Loucy (cell line): ENCODE measurements at regions not wholly inside any gene's neighbourhood (a gene's known extent, or its start where the extent isn't known, plus 50 kb on each side); places are given as distances from the start of the nearest gene placed in this dataset.

Experiments used
- H2AFZ ChIP-seq: fragments of 200-600 bp; sonication (generic); 2 replicates; pipeline ENCODE4 v1.6.0; 2016; ENCODE audit warnings: antibody characterized with exemption, mild to moderate bottlenecking, low read length, moderate library complexity
- H3F3A ChIP-seq: fragments of 200-600 bp; 2 replicates; pipeline ENCODE4 v1.6.0; 2016; ENCODE audit warnings: antibody characterized with exemption, low read depth, mild to moderate bottlenecking
- H3K27me3 ChIP-seq: fragments of 200-600 bp; sonication (generic); 2 replicates; pipeline ENCODE4 v1.6.1; 2014; ENCODE audit warnings: low read length, mild to moderate bottlenecking; ENCODE audit not compliant: insufficient read depth, poor library complexity, severe bottlenecking
- H3K36me3 ChIP-seq: fragments of 200-600 bp; sonication (generic); 2 replicates; pipeline ENCODE4 v1.6.1; 2016; ENCODE audit warnings: low read length; ENCODE audit not compliant: insufficient read depth
- H3K4me1 ChIP-seq: fragments of 200-600 bp; sonication (generic); 2 replicates; pipeline ENCODE4 v1.5.1; 2014; ENCODE audit warnings: low read length, mild to moderate bottlenecking; ENCODE audit not compliant: insufficient read depth, poor library complexity, severe bottlenecking
- H3K4me2 ChIP-seq: fragments of 200-600 bp; sonication (generic); 2 replicates; pipeline ENCODE4 v1.6.0; 2014; ENCODE audit warnings: antibody characterized with exemption, low read length, low read depth, mild to moderate bottlenecking; ENCODE audit not compliant: poor library complexity, severe bottlenecking
- H3K4me3 ChIP-seq: fragments of 200-600 bp; sonication (generic); 2 replicates; pipeline ENCODE4 v1.5.1; 2014; ENCODE audit warnings: low read length, mild to moderate bottlenecking, mixed read lengths; ENCODE audit not compliant: poor library complexity, severe bottlenecking
- H3K79me2 ChIP-seq: fragments of 200-600 bp; sonication (generic); 2 replicates; pipeline ENCODE4 v1.6.1; 2014; ENCODE audit warnings: low read length; ENCODE audit not compliant: insufficient read depth
- H3K9ac ChIP-seq: fragments of 200-600 bp; sonication (generic); 2 replicates; pipeline ENCODE4 v1.6.0; 2014; ENCODE audit warnings: mild to moderate bottlenecking, low read depth, low read length, moderate library complexity; ENCODE audit not compliant: poor library complexity, severe bottlenecking
- H3K9me2 ChIP-seq: fragments of 200-600 bp; sonication (generic); replicated peaks from 2 replicates; pipeline ENCODE4 v1.6.1; 2016; ENCODE audit warnings: low read depth, low read length, mixed read lengths
- H3K9me3 ChIP-seq: fragments of 200-600 bp; sonication (generic); 2 replicates; pipeline ENCODE4 v1.6.1; 2014; ENCODE audit warnings: mild to moderate bottlenecking, antibody characterized with exemption, low read length, low read depth; ENCODE audit not compliant: insufficient read depth
- H4K20me1 ChIP-seq: fragments of 200-600 bp; sonication (generic); 2 replicates; pipeline ENCODE4 v1.6.0; 2014; ENCODE audit warnings: antibody characterized with exemption, low read length, mild to moderate bottlenecking; ENCODE audit not compliant: insufficient read depth, poor library complexity, severe bottlenecking
- EZH2phosphoT487 ChIP-seq: fragments of 200-600 bp; IDR thresholded peaks from 2 replicates; pipeline ENCODE4 v1.6.1; 2018; ENCODE audit warnings: antibody characterized with exemption, mild to moderate bottlenecking, moderate library complexity, borderline replicate concordance
- TF ChIP-seq, protein P1 (sequence below): fragments of 200-600 bp; sonication (generic); conservative IDR thresholded peaks from 2 replicates; pipeline ENCODE4 v1.5.1; 2014; ENCODE audit warnings: mild to moderate bottlenecking, antibody characterized with exemption, low read length

DNA sequence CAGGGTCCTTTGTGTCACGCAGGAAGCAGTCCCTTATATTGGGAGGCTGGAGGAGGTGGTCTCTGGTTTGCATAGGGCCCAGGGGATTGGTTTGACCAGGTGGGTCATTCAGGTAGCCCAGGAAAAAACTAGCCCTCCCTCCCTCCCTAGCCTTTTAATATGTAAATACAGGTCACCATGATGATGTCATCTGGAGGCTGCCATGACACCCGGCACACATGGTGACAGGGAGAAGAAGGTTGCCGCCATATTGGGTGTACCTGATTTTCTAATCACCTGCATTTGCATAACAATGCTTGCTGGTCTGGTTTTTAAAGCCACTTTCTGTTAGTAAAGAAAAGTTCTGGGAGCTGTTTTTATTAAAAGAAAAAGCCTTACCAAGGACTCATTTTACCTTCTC is 791.0 kb upstream of the ADGRL4 start:
- Histone ChIP-seq H3F3A (no peaks in the 10 kb centered on the region), H3K4me2 (no peak overlapping the region), H3K9ac (no peak overlapping the region), H3K9me2 (no peaks in the 10 kb centered on the region), H2AFZ (no peak overlapping the region), H3K36me3 (no peaks in the 10 kb centered on the region), H3K4me3 (no peak overlapping the region), H4K20me1 (no peaks in the 10 kb centered on the region), H3K27me3 (no peaks in the 10 kb centered on the region), H3K4me1 (no peaks in the 10 kb centered on the region), H3K79me2 (no peaks in the 10 kb centered on the region), H3K9me3 (0 out of 2 replicates have a peak, but pooled peaks cover 5% of the 10 kb centered on the region)
- TF ChIP-seq EZH2phosphoT487: no peak
- TF ChIP-seq, protein P1, sequence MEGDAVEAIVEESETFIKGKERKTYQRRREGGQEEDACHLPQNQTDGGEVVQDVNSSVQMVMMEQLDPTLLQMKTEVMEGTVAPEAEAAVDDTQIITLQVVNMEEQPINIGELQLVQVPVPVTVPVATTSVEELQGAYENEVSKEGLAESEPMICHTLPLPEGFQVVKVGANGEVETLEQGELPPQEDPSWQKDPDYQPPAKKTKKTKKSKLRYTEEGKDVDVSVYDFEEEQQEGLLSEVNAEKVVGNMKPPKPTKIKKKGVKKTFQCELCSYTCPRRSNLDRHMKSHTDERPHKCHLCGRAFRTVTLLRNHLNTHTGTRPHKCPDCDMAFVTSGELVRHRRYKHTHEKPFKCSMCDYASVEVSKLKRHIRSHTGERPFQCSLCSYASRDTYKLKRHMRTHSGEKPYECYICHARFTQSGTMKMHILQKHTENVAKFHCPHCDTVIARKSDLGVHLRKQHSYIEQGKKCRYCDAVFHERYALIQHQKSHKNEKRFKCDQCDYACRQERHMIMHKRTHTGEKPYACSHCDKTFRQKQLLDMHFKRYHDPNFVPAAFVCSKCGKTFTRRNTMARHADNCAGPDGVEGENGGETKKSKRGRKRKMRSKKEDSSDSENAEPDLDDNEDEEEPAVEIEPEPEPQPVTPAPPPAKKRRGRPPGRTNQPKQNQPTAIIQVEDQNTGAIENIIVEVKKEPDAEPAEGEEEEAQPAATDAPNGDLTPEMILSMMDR: no peak

DNA sequence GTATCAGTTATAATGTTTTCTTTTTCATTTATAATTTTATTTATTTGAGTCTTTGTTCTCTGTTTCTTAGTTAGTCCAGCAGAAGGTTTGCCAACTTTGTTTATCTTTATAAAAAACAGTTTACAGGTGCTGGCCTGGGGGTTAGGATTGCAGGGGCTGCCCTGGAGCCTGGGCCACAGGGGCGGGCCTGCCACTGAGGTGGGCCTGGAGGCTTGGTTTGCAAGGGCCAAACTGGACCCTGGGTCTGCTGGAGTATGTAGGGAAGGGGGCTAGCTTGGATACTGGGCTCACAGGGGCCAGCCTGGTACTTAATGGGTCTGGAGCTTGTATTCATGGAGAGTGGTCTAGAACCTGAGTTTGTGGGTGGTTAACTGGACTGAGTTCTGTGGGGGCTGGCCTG is 789.9 kb upstream of the ADGRL4 start:
- Histone ChIP-seq H3K4me2 (no peak overlapping the region), H3K9me2 (no peaks in the 10 kb centered on the region), H3K4me1 (no peaks in the 10 kb centered on the region), H3K4me3 (no peak overlapping the region), H3K36me3 (no peaks in the 10 kb centered on the region), H4K20me1 (no peaks in the 10 kb centered on the region), H3K9me3 (0 out of 2 replicates have a peak, but pooled peaks cover 5% of the 10 kb centered on the region), H2AFZ (no peak overlapping the region), H3K27me3 (no peaks in the 10 kb centered on the region), H3K9ac (no peak overlapping the region), H3F3A (no peaks in the 10 kb centered on the region), H3K79me2 (no peaks in the 10 kb centered on the region)
- TF ChIP-seq, protein P1: no peak
- TF ChIP-seq EZH2phosphoT487: no peak

DNA sequence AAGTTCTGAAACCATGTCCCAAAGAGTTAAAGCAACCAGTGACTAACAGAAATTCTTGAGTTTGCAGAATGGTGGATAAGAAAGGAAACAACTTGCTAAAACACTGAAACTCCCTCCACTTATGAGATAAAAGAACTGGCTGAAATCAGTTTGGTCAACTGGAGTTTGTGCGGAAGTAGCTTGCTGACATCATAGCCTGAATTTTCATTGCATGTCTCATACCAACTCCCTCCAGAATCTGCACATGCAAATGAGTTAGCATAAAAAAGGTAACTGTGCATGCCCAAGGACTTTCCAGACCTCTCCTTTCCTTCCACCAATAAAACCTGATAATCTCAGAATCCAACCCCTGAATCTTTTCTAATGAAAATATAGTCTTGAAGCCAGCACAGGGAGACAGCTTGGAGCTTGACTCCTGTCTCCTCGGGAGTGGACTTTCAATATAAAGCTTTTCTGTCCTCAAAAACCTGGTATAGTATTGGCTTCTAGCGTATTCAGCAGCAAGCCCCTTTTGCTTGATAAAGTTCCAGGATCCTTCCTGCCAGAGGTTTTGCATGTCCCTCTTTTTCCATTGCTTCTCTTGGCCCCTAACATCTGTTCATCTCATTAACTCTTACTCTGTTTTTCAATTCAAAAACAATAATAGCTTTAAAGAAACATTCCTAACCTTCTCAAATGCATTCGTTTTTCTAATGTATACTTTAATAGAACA is 785.8 kb upstream of the ADGRL4 start:
- H3K79me2 ChIP-seq: no peaks in the 10 kb centered on the region
- H2AFZ ChIP-seq: no peak overlapping the region
- H3K4me1 ChIP-seq: no peaks in the 10 kb centered on the region
- 0 out of 2 replicates have a peak, but pooled peaks cover 5% of the 10 kb centered on the region for H3K9me3 ChIP-seq
- H3K36me3 ChIP-seq: no peaks in the 10 kb centered on the region
- H4K20me1 ChIP-seq: no peaks in the 10 kb centered on the region
- H3K9ac ChIP-seq: no peak overlapping the region
- H3K27me3 ChIP-seq: no peaks in the 10 kb centered on the region
- H3F3A ChIP-seq: no peaks in the 10 kb centered on the region
- no peaks in the 10 kb centered on the region for H3K9me2 ChIP-seq
- H3K4me3 ChIP-seq: no peak overlapping the region
- no peak overlapping the region for H3K4me2 ChIP-seq
- TF ChIP-seq, protein P1: no peak
